ENCODE measurements at regions not wholly inside any gene's neighbourhood (a gene's known extent, or its start where the extent isn't known, plus 50 kb on each side); places are given as distances from the start of the nearest gene placed in this dataset.

- TF ChIP-seq CTCF (IDR thresholded peaks at IDR 0.05), result no peak
- no peaks in the 10 kb centered on the region for H3K36me3 ChIP-seq (ENCODE audit: control insufficient read depth, insufficient read depth, low read length)
- H3K4me1 ChIP-seq (ENCODE audit: control insufficient read depth, insufficient read depth, low read length), result no peaks in the 10 kb centered on the region
- intact Hi-C loops (cut with micrococcal nuclease), result no loop called here
- no peaks in the 10 kb centered on the region for H3K9me3 Mint-ChIP-seq
- 90% methylated on average over 2 of the region's 2 CpGs for WGBS (ENCODE audit: insufficient coverage)
- peaks cover 2 to 9% of the 10 kb centered on the region in 2 donors for H3K27me3 Mint-ChIP-seq (ENCODE audit: low read depth in 2 of 2)
- H3K27ac ChIP-seq (ENCODE audit: low read length), result no peak overlapping the region
- H3K27ac Mint-ChIP-seq, result no peak overlapping the region
- H3K4me1 Mint-ChIP-seq, result peaks cover 0 to 5% of the 10 kb centered on the region in 2 donors
- no peak overlapping the region for H3K4me3 ChIP-seq (ENCODE audit: low read length)
- no peaks in the 10 kb centered on the region for H3K9me3 ChIP-seq (ENCODE audit: control insufficient read depth, insufficient read depth, low read length)
- H3K27me3 ChIP-seq (ENCODE audit: control insufficient read depth, insufficient read depth, low read length), result peaks cover 2% of the 10 kb centered on the region
- no peak overlapping the region for H3K4me3 Mint-ChIP-seq
- DNase-seq (no peak), ATAC-seq (no peak)
- H3K36me3 Mint-ChIP-seq, result no peaks in the 10 kb centered on the region
Observed at GRCh38 chr2:160550048-160550447, 56.4 kb upstream of the RBMS1 start.

- no peaks in the 10 kb centered on the region for H3K4me1 ChIP-seq (ENCODE audit: control insufficient read depth, insufficient read depth, low read length)
- H3K27me3 ChIP-seq (ENCODE audit: control insufficient read depth, insufficient read depth, low read length), result peaks cover 2% of the 10 kb centered on the region
- H3K36me3 ChIP-seq (ENCODE audit: control insufficient read depth, insufficient read depth, low read length), result no peaks in the 10 kb centered on the region
- 22% methylated on average over 3 of the region's 4 CpGs for WGBS (ENCODE audit: insufficient coverage)
- H3K9me3 ChIP-seq (ENCODE audit: control insufficient read depth, insufficient read depth, low read length), result no peaks in the 10 kb centered on the region
- intact Hi-C loops (cut with micrococcal nuclease), result no loop called here
- no peak overlapping the region for H3K4me3 ChIP-seq (ENCODE audit: low read length)
- Mint-ChIP-seq H3K9me3 (no peaks in the 10 kb centered on the region), H3K4me1 (peaks cover 0 to 5% of the 10 kb centered on the region in 2 donors), H3K27me3 (ENCODE audit: low read depth in 2 of 2) (peaks cover 2 to 9% of the 10 kb centered on the region in 2 donors), H3K36me3 (no peaks in the 10 kb centered on the region), H3K27ac (no peak overlapping the region), H3K4me3 (no peak overlapping the region)
- peak in 1 of 2 donors; percentile 6 for DNase-seq
- no peak for ATAC-seq
- no peak for TF ChIP-seq CTCF (IDR thresholded peaks at IDR 0.05)
- H3K27ac ChIP-seq (ENCODE audit: low read length), result no peak overlapping the region
Observed at GRCh38 chr2:160551259-160551658, 57.7 kb upstream of the RBMS1 start.

- Histone ChIP-seq H3K4me3 (ENCODE audit: low read length) (no peak overlapping the region), H3K27ac (ENCODE audit: low read length) (no peak overlapping the region), H3K36me3 (ENCODE audit: control insufficient read depth, insufficient read depth, low read length) (no peaks in the 10 kb centered on the region), H3K9me3 (ENCODE audit: control insufficient read depth, insufficient read depth, low read length) (no peaks in the 10 kb centered on the region), H3K27me3 (ENCODE audit: control insufficient read depth, insufficient read depth, low read length) (no peaks in the 10 kb centered on the region), H3K4me1 (ENCODE audit: control insufficient read depth, insufficient read depth, low read length) (no peaks in the 10 kb centered on the region)
- Mint-ChIP-seq H3K27ac (no peak overlapping the region), H3K4me3 (no peak overlapping the region), H3K4me1 (peaks cover 0 to 5% of the 10 kb centered on the region in 2 donors), H3K9me3 (no peaks in the 10 kb centered on the region), H3K36me3 (no peaks in the 10 kb centered on the region), H3K27me3 (ENCODE audit: low read depth in 2 of 2) (peaks cover 4 to 9% of the 10 kb centered on the region in 2 donors)
- WGBS (ENCODE audit: insufficient coverage), result 98% methylated on average over 4 of the region's 6 CpGs
- intact Hi-C loops (cut with micrococcal nuclease), result no loop called here
- no peak for TF ChIP-seq CTCF (IDR thresholded peaks at IDR 0.05)
- ATAC-seq (no peak), DNase-seq (no peak)
Observed at GRCh38 chr2:160555420-160556071, 61.9 kb upstream of the RBMS1 start.

- ATAC-seq (peak in 1 of 3 donors; percentile 55), DNase-seq (no peak)
- no peaks in the 10 kb centered on the region for H3K9me3 Mint-ChIP-seq
- Histone ChIP-seq H3K36me3 (ENCODE audit: control insufficient read depth, insufficient read depth, low read length) (no peaks in the 10 kb centered on the region), H3K4me3 (ENCODE audit: low read length) (no peak overlapping the region), H3K9me3 (ENCODE audit: control insufficient read depth, insufficient read depth, low read length) (no peaks in the 10 kb centered on the region), H3K4me1 (ENCODE audit: control insufficient read depth, insufficient read depth, low read length) (no peaks in the 10 kb centered on the region), H3K27ac (ENCODE audit: low read length) (no peak overlapping the region), H3K27me3 (ENCODE audit: control insufficient read depth, insufficient read depth, low read length) (no peaks in the 10 kb centered on the region)
- 83% methylated on average over 3 of the region's 3 CpGs for WGBS (ENCODE audit: insufficient coverage)
- no peak overlapping the region for H3K4me3 Mint-ChIP-seq
- no peak for TF ChIP-seq CTCF (IDR thresholded peaks at IDR 0.05)
- H3K36me3 Mint-ChIP-seq, result no peaks in the 10 kb centered on the region
- H3K27me3 Mint-ChIP-seq (ENCODE audit: low read depth in 2 of 2), result peaks cover 2 to 4% of the 10 kb centered on the region in 2 donors
- no peaks in the 10 kb centered on the region for H3K4me1 Mint-ChIP-seq
- H3K27ac Mint-ChIP-seq, result no peak overlapping the region
- intact Hi-C loops (cut with micrococcal nuclease), result no loop called here
Observed at GRCh38 chr2:160557903-160558302, 64.3 kb upstream of the RBMS1 start.

Measured in natural killer cell (primary cell).